ENCODE measurements at regions not wholly inside any gene's neighbourhood (a gene's known extent, or its start where the extent isn't known, plus 50 kb on each side); places are given as distances from the start of the nearest gene placed in this dataset.

- H3K27me3 ChIP-seq: no peaks in the 10 kb centered on the region
- DNase-seq: no peak
- no peaks in the 10 kb centered on the region for H3K9me3 ChIP-seq
- H3K27ac ChIP-seq: no peak overlapping the region
- TF ChIP-seq, protein P1, sequence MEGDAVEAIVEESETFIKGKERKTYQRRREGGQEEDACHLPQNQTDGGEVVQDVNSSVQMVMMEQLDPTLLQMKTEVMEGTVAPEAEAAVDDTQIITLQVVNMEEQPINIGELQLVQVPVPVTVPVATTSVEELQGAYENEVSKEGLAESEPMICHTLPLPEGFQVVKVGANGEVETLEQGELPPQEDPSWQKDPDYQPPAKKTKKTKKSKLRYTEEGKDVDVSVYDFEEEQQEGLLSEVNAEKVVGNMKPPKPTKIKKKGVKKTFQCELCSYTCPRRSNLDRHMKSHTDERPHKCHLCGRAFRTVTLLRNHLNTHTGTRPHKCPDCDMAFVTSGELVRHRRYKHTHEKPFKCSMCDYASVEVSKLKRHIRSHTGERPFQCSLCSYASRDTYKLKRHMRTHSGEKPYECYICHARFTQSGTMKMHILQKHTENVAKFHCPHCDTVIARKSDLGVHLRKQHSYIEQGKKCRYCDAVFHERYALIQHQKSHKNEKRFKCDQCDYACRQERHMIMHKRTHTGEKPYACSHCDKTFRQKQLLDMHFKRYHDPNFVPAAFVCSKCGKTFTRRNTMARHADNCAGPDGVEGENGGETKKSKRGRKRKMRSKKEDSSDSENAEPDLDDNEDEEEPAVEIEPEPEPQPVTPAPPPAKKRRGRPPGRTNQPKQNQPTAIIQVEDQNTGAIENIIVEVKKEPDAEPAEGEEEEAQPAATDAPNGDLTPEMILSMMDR (IDR thresholded peaks at IDR 0.05): no peak
- peaks cover 0 to 7% (median 0%) of the 10 kb centered on the region in 4 donors for H3K4me1 ChIP-seq
- no peaks in the 10 kb centered on the region for H3K36me3 ChIP-seq
- intact Hi-C loops (cut with DNase I; ENCODE audit: low total_unique reads): no loop called here
- no peak overlapping the region for H3K4me3 ChIP-seq
Observed at GRCh38 chr3:139202226-139202958, 141.4 kb upstream of the MRPS22 start.

GRCh38 chr3:139202959-139203349 is 140.9 kb upstream of the MRPS22 start:
- Histone ChIP-seq H3K27ac (no peak overlapping the region), H3K4me3 (no peak overlapping the region), H3K4me1 (peaks cover 0 to 7% (median 0%) of the 10 kb centered on the region in 4 donors), H3K27me3 (no peaks in the 10 kb centered on the region), H3K36me3 (no peaks in the 10 kb centered on the region), H3K9me3 (no peaks in the 10 kb centered on the region)
- intact Hi-C loops (cut with DNase I; ENCODE audit: low total_unique reads): no loop called here
- no peak for DNase-seq
- TF ChIP-seq, protein P1 (IDR thresholded peaks at IDR 0.05): no peak

DNA sequence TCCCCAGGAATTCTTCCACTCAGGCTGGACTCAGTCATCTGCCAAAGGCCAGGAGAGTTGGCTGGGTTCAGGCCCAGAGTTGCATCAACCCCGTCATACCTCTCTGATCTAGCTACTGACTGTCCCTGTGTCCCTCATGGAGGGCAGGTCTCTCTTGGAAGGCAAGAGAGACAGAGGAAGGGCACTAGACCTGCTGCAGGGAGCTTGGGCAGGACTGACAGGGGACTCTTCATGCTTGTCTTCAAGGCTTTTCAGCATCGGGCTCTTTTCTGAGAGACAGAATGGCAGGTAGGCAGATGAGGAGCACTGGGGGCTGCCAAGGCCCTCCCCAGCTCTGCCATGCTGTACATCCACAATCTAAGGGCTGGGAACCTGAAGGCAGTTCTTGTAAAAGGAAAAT is 140.1 kb upstream of the MRPS22 start:
- no peak overlapping the region for H3K4me3 ChIP-seq
- no peak for DNase-seq
- H3K4me1 ChIP-seq: peaks cover 0 to 7% (median 0%) of the 10 kb centered on the region in 4 donors
- intact Hi-C loops (cut with DNase I; ENCODE audit: low total_unique reads): no loop called here
- no peak overlapping the region for H3K27ac ChIP-seq
- no peaks in the 10 kb centered on the region for H3K27me3 ChIP-seq
- TF ChIP-seq, protein P1 (IDR thresholded peaks at IDR 0.05): no peak
- no peaks in the 10 kb centered on the region for H3K36me3 ChIP-seq
- no peaks in the 10 kb centered on the region for H3K9me3 ChIP-seq

GRCh38 chr3:139204728-139205127 is 139.1 kb upstream of the MRPS22 start:
- Histone ChIP-seq H3K36me3 (no peaks in the 10 kb centered on the region), H3K4me3 (no peak overlapping the region), H3K27ac (no peak overlapping the region), H3K9me3 (no peaks in the 10 kb centered on the region), H3K27me3 (no peaks in the 10 kb centered on the region), H3K4me1 (peaks cover 0 to 5% (median 0%) of the 10 kb centered on the region in 4 donors)
- no peak for DNase-seq
- intact Hi-C loops (cut with DNase I; ENCODE audit: low total_unique reads): no loop called here
- TF ChIP-seq, protein P1 (IDR thresholded peaks at IDR 0.05): no peak

GRCh38 chr3:139213936-139214335 is 129.9 kb upstream of the MRPS22 start:
- Histone ChIP-seq H3K4me1 (no peaks in the 10 kb centered on the region), H3K27ac (no peak overlapping the region), H3K9me3 (no peaks in the 10 kb centered on the region), H3K36me3 (no peaks in the 10 kb centered on the region), H3K27me3 (no peaks in the 10 kb centered on the region), H3K4me3 (no peak overlapping the region)
- DNase-seq: no peak
- TF ChIP-seq, protein P1 (IDR thresholded peaks at IDR 0.05): no peak
- intact Hi-C loops (cut with DNase I; ENCODE audit: low total_unique reads): no loop called here

Measured in tibial artery (tissue), 4 donors.